H9 (cell line): ENCODE measurements at regions not wholly inside any gene's neighbourhood (a gene's known extent, or its start where the extent isn't known, plus 50 kb on each side); places are given as distances from the start of the nearest gene placed in this dataset.

Experiments
- DNase-seq: peaks from one replicate; pipeline ENCODE4 v3.0.0-alpha.2; 2017
- H2AFZ ChIP-seq: one replicate; pipeline ENCODE4 v1.6.1; 2013; ENCODE audit warnings: mild to moderate bottlenecking, low read length, control low read depth, moderate library complexity
- H2AK5ac ChIP-seq: 2 replicates; pipeline ENCODE4 v1.6.1; 2013; ENCODE audit warnings: low read length, control low read depth, mixed read lengths; ENCODE audit not compliant: insufficient read length
- H2BK120ac ChIP-seq: one replicate; pipeline ENCODE4 v1.6.1; 2013; ENCODE audit warnings: low read depth, mild to moderate bottlenecking, low read length, control low read depth, inconsistent platforms; ENCODE audit not compliant: poor library complexity, severe bottlenecking
- H2BK12ac ChIP-seq: 2 replicates; pipeline ENCODE4 v1.6.1; 2013; ENCODE audit warnings: low read length, control low read depth, mixed read lengths, low read depth; ENCODE audit not compliant: insufficient read length
- H2BK15ac ChIP-seq: 2 replicates; pipeline ENCODE4 v1.6.1; 2013; ENCODE audit warnings: low read depth, low read length, control low read depth
- H2BK20ac ChIP-seq: one replicate; pipeline ENCODE4 v1.6.1; 2013; ENCODE audit warnings: low read depth, mild to moderate bottlenecking, low read length, control low read depth, inconsistent platforms; ENCODE audit not compliant: poor library complexity, severe bottlenecking
- H2BK5ac ChIP-seq: 2 replicates; pipeline ENCODE4 v1.6.1; 2013; ENCODE audit warnings: low read length, control low read depth, mixed read lengths; ENCODE audit not compliant: insufficient read length
- H3K14ac ChIP-seq: 2 replicates; pipeline ENCODE4 v1.6.1; 2013; ENCODE audit warnings: low read length, control low read depth; ENCODE audit not compliant: insufficient read depth
- H3K18ac ChIP-seq: 2 replicates; pipeline ENCODE4 v1.6.1; 2013; ENCODE audit warnings: low read depth, mild to moderate bottlenecking, mixed read lengths, low read length, control low read depth; ENCODE audit not compliant: insufficient read length
- H3K23ac ChIP-seq: 2 replicates; pipeline ENCODE4 v1.6.1; 2013; ENCODE audit warnings: low read length, control low read depth, mixed read lengths, low read depth; ENCODE audit not compliant: insufficient read length
- H3K23me2 ChIP-seq: 2 replicates; pipeline ENCODE4 v1.6.1; 2013; ENCODE audit warnings: low read depth, mild to moderate bottlenecking, mixed read lengths, low read length, control low read depth; ENCODE audit not compliant: insufficient read length, poor library complexity, severe bottlenecking
- H3K27ac ChIP-seq: 2 replicates; pipeline ENCODE4 v1.5.1; 2013; ENCODE audit warnings: low read length, control low read depth, mixed read lengths, low read depth; ENCODE audit not compliant: insufficient read length
- H3K27me3 ChIP-seq: 2 replicates; pipeline ENCODE4 v1.6.1; 2013; ENCODE audit warnings: low read length, control low read depth, inconsistent platforms; ENCODE audit not compliant: insufficient read depth
- H3K4ac ChIP-seq: 2 replicates; pipeline ENCODE4 v1.6.1; 2013; ENCODE audit warnings: low read depth, mild to moderate bottlenecking, control low read depth, inconsistent platforms, low read length, moderate library complexity
- H3K4me1 ChIP-seq: 2 replicates; pipeline ENCODE4 v1.6.1; 2013; ENCODE audit warnings: low read length, control low read depth, inconsistent platforms; ENCODE audit not compliant: insufficient read depth
- H3K4me2 ChIP-seq: 2 replicates; pipeline ENCODE4 v1.6.1; 2013; ENCODE audit warnings: low read length, control low read depth, mixed read lengths; ENCODE audit not compliant: insufficient read length, insufficient read depth
- H3K56ac ChIP-seq: 2 replicates; pipeline ENCODE4 v1.6.1; 2013; ENCODE audit warnings: low read depth, mild to moderate bottlenecking, mixed read lengths, low read length, control low read depth; ENCODE audit not compliant: insufficient read length
- H3K79me1 ChIP-seq: 2 replicates; pipeline ENCODE4 v1.6.1; 2013; ENCODE audit warnings: low read depth, mild to moderate bottlenecking, moderate library complexity, low read length, control low read depth, inconsistent platforms; ENCODE audit not compliant: insufficient read depth, poor library complexity, severe bottlenecking
- H3K79me2 ChIP-seq: 2 replicates; pipeline ENCODE4 v1.6.1; 2013; ENCODE audit warnings: low read length, control low read depth, inconsistent platforms; ENCODE audit not compliant: insufficient read depth
- H3K9ac ChIP-seq: 2 replicates; pipeline ENCODE4 v1.6.1; 2013; ENCODE audit warnings: low read length, control low read depth, mixed read lengths; ENCODE audit not compliant: insufficient read length; ENCODE audit errors: extremely low read depth
- H3K9me3 ChIP-seq: one replicate; pipeline ENCODE4 v1.6.1; 2013; ENCODE audit warnings: low read depth, low read length, inconsistent platforms; ENCODE audit not compliant: control insufficient read depth
- H3T11ph ChIP-seq: one replicate; pipeline ENCODE4 v1.6.1; 2013; ENCODE audit warnings: mild to moderate bottlenecking, low read length, control low read depth, inconsistent platforms
- H4K20me1 ChIP-seq: one replicate; pipeline ENCODE4 v1.6.1; 2013; ENCODE audit not compliant: control insufficient read depth, insufficient read length, insufficient read depth
- H4K5ac ChIP-seq: 2 replicates; pipeline ENCODE4 v1.6.1; 2013; ENCODE audit warnings: low read depth, mild to moderate bottlenecking, mixed read lengths, low read length, control low read depth; ENCODE audit not compliant: insufficient read length
- H4K8ac ChIP-seq: replicated peaks from 2 replicates; pipeline ENCODE4 v1.6.1; 2013; ENCODE audit warnings: low read length, control low read depth, mixed read lengths, low read depth; ENCODE audit not compliant: insufficient read length
- H4K91ac ChIP-seq: 2 replicates; pipeline ENCODE4 v1.6.1; 2013; ENCODE audit warnings: low read depth, mild to moderate bottlenecking, moderate library complexity, mixed read lengths, low read length, control low read depth; ENCODE audit not compliant: insufficient read length
- H3K27ac Mint-ChIP-seq, 3 experiments: 2 replicates in 2 of 3; 3 replicates in 1 of 3; pipeline ENCODE4 v1.8.0; 2020 to 2021; ENCODE audit warnings: mixed read lengths in 3 of 3, mild to moderate bottlenecking in 1 of 3, moderate library complexity in 1 of 3
- H3K27me3 Mint-ChIP-seq: 2 replicates; pipeline ENCODE4 v1.8.0; 2021; ENCODE audit warnings: low read depth, mild to moderate bottlenecking, moderate library complexity, mixed read lengths
- H3K36me3 Mint-ChIP-seq, 3 experiments: 2 replicates in 2 of 3; 3 replicates in 1 of 3; pipeline ENCODE4 v1.8.0; 2020 to 2021; ENCODE audit warnings: low read depth in 3 of 3, mixed read lengths in 3 of 3; ENCODE audit not compliant: insufficient read depth in 1 of 3
- H3K4me1 Mint-ChIP-seq, 2 experiments: 2 replicates each; pipeline ENCODE4 v1.8.0; 2020; ENCODE audit warnings: mixed read lengths in 2 of 2
- H3K4me3 Mint-ChIP-seq, 2 experiments: 2 replicates in 1 of 2; 3 replicates in 1 of 2; pipeline ENCODE4 v1.8.0; 2020 to 2021; ENCODE audit warnings: mild to moderate bottlenecking in 2 of 2, mixed read lengths in 2 of 2, moderate library complexity in 1 of 2
- H3K9me3 Mint-ChIP-seq, 2 experiments: 2 replicates in 1 of 2; 3 replicates in 1 of 2; pipeline ENCODE4 v1.8.0; 2020; ENCODE audit warnings: mild to moderate bottlenecking in 2 of 2, mixed read lengths in 2 of 2, moderate library complexity in 1 of 2
- WGBS: extraction: QIAGEN DNeasy Blood & Tissue Kit; methylation state at CpG from one replicate; pipeline ENCODE4 v1.1.7; 2013; ENCODE audit warnings: missing lambda C conversion rate, low lambda C conversion rate, mixed read lengths; ENCODE audit not compliant: insufficient read length; ENCODE audit errors: extremely low coverage; 5-methylcytosine and 5-hydroxymethylcytosine counted together
- TF ChIP-seq, protein P1 (sequence below): fragments of 200-600 bp; sonication (generic); conservative IDR thresholded peaks from 3 replicates; pipeline ENCODE4 v1.8.0; 2021; ENCODE audit warnings: antibody characterized with exemption, mild to moderate bottlenecking

DNA sequence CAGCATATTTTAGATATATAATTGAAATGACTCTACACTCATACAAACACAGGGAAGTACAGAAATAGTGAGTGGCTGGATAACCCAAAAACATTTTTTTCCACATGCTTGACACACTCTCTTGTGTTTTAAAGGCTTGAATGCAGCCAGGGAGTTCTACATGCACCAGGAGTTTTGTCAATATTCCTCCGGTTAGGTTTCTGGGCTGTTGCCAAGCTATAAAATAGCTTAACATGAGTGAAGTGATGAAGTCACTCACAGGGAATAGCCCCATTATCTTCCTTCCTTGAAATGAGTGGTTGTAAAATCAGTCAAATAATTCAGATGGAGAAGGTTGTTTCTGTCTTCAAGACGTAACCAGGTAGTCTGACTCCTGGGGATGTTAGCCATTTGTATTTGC, 582.7 kb downstream of the SLC6A15 start:
- Histone ChIP-seq H3K79me1 (no peaks in the 10 kb centered on the region), H4K91ac (no peak overlapping the region), H3K27ac (no peak overlapping the region), H3K9ac (no peak overlapping the region), H2BK12ac (no peak overlapping the region), H2AK5ac (no peak overlapping the region), H3K23me2 (no peaks in the 10 kb centered on the region), H3K27me3 (no peaks in the 10 kb centered on the region), H3K9me3 (no peaks in the 10 kb centered on the region), H2BK5ac (no peak overlapping the region), H4K20me1 (no peaks in the 10 kb centered on the region), H2BK120ac (no peak overlapping the region), H3K4me1 (no peaks in the 10 kb centered on the region), H3K14ac (no peak overlapping the region), H3K4me2 (no peak overlapping the region), H2BK15ac (no peak overlapping the region), H3K4ac (no peak overlapping the region), H3K23ac (no peak overlapping the region), H2BK20ac (no peak overlapping the region), H2AFZ (no peak overlapping the region), H4K5ac (no peak overlapping the region), H3T11ph (no peak overlapping the region), H4K8ac (no peak overlapping the region), H3K79me2 (no peaks in the 10 kb centered on the region), H3K56ac (no peak overlapping the region), H3K18ac (no peak overlapping the region)
- Mint-ChIP-seq H3K36me3 (no peaks in the 10 kb centered on the region), H3K27me3 (no peaks in the 10 kb centered on the region), H3K27ac (no peak overlapping the region), H3K4me3 (no peak overlapping the region), H3K9me3 (no peaks in the 10 kb centered on the region), H3K4me1 (peaks cover 2 to 7% of the 10 kb centered on the region in 2 experiments; a peak in 2 of 4 replicates)
- no peak for DNase-seq
- WGBS: no CpG with 5 or more reads among the region's 2 CpGs
- TF ChIP-seq, protein P1, sequence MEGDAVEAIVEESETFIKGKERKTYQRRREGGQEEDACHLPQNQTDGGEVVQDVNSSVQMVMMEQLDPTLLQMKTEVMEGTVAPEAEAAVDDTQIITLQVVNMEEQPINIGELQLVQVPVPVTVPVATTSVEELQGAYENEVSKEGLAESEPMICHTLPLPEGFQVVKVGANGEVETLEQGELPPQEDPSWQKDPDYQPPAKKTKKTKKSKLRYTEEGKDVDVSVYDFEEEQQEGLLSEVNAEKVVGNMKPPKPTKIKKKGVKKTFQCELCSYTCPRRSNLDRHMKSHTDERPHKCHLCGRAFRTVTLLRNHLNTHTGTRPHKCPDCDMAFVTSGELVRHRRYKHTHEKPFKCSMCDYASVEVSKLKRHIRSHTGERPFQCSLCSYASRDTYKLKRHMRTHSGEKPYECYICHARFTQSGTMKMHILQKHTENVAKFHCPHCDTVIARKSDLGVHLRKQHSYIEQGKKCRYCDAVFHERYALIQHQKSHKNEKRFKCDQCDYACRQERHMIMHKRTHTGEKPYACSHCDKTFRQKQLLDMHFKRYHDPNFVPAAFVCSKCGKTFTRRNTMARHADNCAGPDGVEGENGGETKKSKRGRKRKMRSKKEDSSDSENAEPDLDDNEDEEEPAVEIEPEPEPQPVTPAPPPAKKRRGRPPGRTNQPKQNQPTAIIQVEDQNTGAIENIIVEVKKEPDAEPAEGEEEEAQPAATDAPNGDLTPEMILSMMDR: no peak
